Thymus (tissue), 11 donors: ENCODE measurements at regions not wholly inside any gene's neighbourhood (a gene's known extent, or its start where the extent isn't known, plus 50 kb on each side); places are given as distances from the start of the nearest gene placed in this dataset.

Experiments used
- DNase-seq, 9 donors: peaks; one replicate each; pipeline ENCODE4 v3.0.0-alpha.2; 2013; ENCODE audit warnings: low spot score in 9 of 9, low read depth in 6 of 9, missing footprints in 1 of 9
- H3K27ac ChIP-seq, 2 donors: one replicate each; pipeline ENCODE4 v1.5.1; 2013; ENCODE audit warnings: control low read depth in 1 of 2, low read depth in 1 of 2, low read length in 1 of 2, mild to moderate bottlenecking in 1 of 2, moderate library complexity in 1 of 2
- H3K27me3 ChIP-seq, 2 donors: one replicate each; pipeline ENCODE4 v1.5.1; 2013; ENCODE audit warnings: low read length in 1 of 2; ENCODE audit not compliant: control insufficient read depth in 2 of 2, insufficient read depth in 1 of 2
- H3K36me3 ChIP-seq, 2 donors: one replicate each; pipeline ENCODE4 v1.5.1; 2013; ENCODE audit warnings: low read length in 1 of 2, mild to moderate bottlenecking in 1 of 2, moderate library complexity in 1 of 2; ENCODE audit not compliant: control insufficient read depth in 2 of 2, insufficient read depth in 2 of 2
- H3K4me1 ChIP-seq, 2 donors: one replicate each; pipeline ENCODE4 v1.5.1; 2013; ENCODE audit warnings: low read length in 2 of 2; ENCODE audit not compliant: control insufficient read depth in 2 of 2, insufficient read depth in 2 of 2
- H3K4me3 ChIP-seq, 2 donors: one replicate each; pipeline ENCODE4 v1.5.1; 2013; ENCODE audit warnings: low read length in 2 of 2, control low read depth in 1 of 2, mild to moderate bottlenecking in 1 of 2
- H3K9me3 ChIP-seq, 2 donors: one replicate each; pipeline ENCODE4 v1.5.1; 2013; ENCODE audit warnings: low read length in 1 of 2, mild to moderate bottlenecking in 1 of 2; ENCODE audit not compliant: control insufficient read depth in 2 of 2, insufficient read depth in 1 of 2
- WGBS: extraction: QIAGEN DNeasy Blood & Tissue Kit; methylation state at CpG from one replicate; pipeline ENCODE4 v1.1.7; 2013; 5-methylcytosine and 5-hydroxymethylcytosine counted together
- donor health status: healthy.

DNA sequence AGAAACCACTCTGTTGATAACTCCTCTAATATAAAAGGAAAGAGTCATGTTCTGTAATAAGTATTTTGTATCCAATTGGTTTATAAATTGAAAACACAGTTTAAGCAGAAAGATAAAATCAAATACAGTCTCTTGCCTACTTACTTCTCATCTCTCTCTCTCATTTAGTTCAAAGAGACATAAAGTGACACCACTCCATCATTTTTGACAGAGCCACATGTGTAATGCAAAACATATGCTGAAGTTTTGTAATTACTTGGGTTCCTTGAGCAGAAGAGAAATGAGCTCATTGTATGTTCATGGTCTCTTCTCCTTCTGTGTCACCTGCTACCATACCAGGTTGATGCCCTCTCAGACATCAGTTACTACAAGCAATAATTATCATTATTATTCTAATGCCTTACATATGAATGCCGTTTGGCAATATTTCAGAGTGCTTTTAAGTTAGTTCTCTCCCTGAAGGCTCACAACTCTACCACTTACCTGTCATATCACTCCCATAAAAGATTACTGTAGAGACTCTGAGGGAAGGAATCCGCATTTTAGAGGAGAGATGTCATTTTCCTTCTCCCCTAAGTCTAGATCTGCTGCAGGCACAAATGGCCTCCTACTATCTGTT, 59.9 kb upstream of the SKAP2 start:
- no peak overlapping the region for H3K27ac ChIP-seq
- WGBS, result 46% methylated on average over 2 of the region's 2 CpGs
- no peaks in the 10 kb centered on the region for H3K4me1 ChIP-seq
- H3K9me3 ChIP-seq, result no peaks in the 10 kb centered on the region
- no peaks in the 10 kb centered on the region for H3K27me3 ChIP-seq
- H3K4me3 ChIP-seq, result no peak overlapping the region
- no peaks in the 10 kb centered on the region for H3K36me3 ChIP-seq
- no peak for DNase-seq

DNA sequence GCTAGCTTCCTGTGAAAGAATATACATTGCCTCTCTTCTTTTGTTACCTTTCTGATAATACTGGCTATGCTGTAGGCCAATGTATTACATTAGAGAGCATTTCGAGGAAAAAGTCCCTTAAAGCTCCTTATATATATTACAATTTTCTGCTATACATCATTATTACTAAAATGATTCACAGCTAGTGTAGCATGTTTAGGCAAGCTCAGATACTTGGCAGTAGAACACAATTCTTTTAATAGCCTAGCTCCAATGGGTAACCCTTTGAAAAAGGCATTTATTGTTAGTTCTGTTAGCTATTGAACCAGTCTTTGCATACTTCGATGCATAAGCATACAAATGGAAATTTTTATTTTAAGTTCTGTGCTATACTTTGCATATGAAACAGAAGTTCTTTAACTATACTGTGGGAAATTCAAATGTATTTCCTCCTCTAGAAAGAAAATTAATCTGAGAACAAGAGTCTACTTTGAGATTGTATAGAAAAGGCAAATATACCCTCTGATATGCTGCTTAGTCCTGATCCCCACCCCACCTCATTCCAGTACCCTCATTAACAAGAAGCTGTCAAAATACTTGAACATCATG, 55.6 kb upstream of the SKAP2 start:
- H3K27ac ChIP-seq, result no peak overlapping the region
- no peaks in the 10 kb centered on the region for H3K36me3 ChIP-seq
- no peak overlapping the region for H3K4me3 ChIP-seq
- H3K27me3 ChIP-seq, result no peaks in the 10 kb centered on the region
- H3K9me3 ChIP-seq, result no peaks in the 10 kb centered on the region
- 91% methylated on average over 2 of the region's 2 CpGs for WGBS
- DNase-seq, result no peak
- H3K4me1 ChIP-seq, result no peaks in the 10 kb centered on the region

DNA sequence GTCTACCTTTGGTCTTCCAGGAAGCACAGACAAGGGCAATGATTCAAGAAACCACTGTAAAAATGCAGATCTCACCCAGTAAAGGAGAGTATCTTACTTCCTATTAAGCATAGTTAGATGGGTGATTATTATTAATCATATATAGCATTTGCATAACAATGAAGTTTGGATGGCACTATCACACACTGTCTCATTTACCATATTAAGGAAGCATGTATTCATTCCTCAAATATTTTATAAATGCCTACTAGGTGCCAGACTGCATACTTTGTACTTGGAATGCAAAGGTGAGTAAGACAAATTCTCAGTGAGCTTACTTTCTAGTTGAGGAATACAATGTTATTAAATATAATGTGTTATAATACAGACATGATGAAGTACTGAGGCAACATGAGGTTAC, 53.9 kb upstream of the SKAP2 start:
- H3K36me3 ChIP-seq, result no peaks in the 10 kb centered on the region
- H3K27ac ChIP-seq, result no peak overlapping the region
- DNase-seq, result no peak
- no peaks in the 10 kb centered on the region for H3K27me3 ChIP-seq
- H3K4me1 ChIP-seq, result no peaks in the 10 kb centered on the region
- H3K9me3 ChIP-seq, result no peaks in the 10 kb centered on the region
- H3K4me3 ChIP-seq, result no peak overlapping the region

DNA sequence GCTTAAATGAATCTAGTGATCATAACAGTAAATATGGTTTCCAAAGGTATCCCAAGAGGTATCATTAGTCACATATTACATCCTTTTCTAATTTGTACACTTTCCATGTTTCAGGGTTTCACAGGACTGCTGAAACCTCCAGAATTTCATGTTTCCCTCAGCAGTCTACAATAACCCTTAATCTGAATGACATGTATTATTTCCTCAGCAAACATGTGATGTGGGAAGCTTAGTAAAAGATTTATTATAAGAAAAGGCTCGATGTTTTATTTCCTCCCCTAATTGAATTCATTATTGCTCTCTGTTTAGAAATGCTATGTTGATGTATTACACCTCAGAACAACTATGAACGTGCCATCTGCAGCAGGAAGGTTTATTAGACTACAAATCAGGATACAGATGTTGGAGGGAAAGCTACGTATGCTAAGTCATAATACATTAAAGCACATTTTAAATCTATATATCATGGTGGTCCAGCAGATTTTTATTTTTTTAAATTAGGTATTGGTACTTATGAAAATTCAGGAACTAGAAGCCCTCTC, 52.5 kb upstream of the SKAP2 start:
- H3K36me3 ChIP-seq, result no peaks in the 10 kb centered on the region
- H3K9me3 ChIP-seq, result no peaks in the 10 kb centered on the region
- 67% methylated on average over 3 of the region's 3 CpGs for WGBS
- DNase-seq, result no peak
- no peak overlapping the region for H3K4me3 ChIP-seq
- no peaks in the 10 kb centered on the region for H3K4me1 ChIP-seq
- no peaks in the 10 kb centered on the region for H3K27me3 ChIP-seq
- no peak overlapping the region for H3K27ac ChIP-seq

DNA sequence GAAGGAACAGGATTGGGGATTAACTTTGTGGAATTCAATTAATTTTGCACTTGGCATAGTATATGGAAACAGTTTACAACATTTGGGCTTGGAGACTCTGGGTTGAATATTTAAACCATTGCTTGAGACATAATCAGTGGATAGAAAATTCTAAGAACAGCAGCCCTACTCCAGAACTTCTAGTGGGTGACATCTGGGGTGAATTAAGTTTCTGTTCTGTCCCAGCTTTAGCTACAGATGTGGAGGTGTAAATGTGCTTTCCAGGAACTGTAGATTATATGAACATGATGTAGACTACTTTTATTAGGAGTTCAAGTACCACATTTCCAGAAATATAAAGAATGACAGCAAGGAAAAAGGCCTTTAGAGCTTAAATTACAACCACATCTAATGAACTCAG, 51.9 kb upstream of the SKAP2 start:
- Histone ChIP-seq H3K27me3 (no peaks in the 10 kb centered on the region), H3K4me1 (no peaks in the 10 kb centered on the region), H3K4me3 (no peak overlapping the region), H3K9me3 (no peaks in the 10 kb centered on the region), H3K36me3 (no peaks in the 10 kb centered on the region), H3K27ac (no peak overlapping the region)
- DNase-seq, result no peak
